Dermis microvascular lymphatic vessel endothelial cell (primary cell): ENCODE measurements at regions not wholly inside any gene's neighbourhood (a gene's known extent, or its start where the extent isn't known, plus 50 kb on each side); places are given as distances from the start of the nearest gene placed in this dataset.

Experiments used
- DNase-seq, 2 donors: peaks; one replicate each; pipeline versions ENCODE4 v3.0.0 to v3.0.0-alpha.2; 2010; ENCODE audit warnings: low read depth in 2 of 2

- no peak for DNase-seq
Observed at GRCh38 chr13:72170571-72170970, 303.6 kb upstream of the DACH1 start.

GRCh38 chr13:72168126-72168855 is 301.3 kb upstream of the DACH1 start:
- no peak for DNase-seq

GRCh38 chr13:72166102-72166650 is 299.2 kb upstream of the DACH1 start:
- DNase-seq = peak in 1 of 2 donors; percentile 34

GRCh38 chr13:72165276-72165675 is 298.3 kb upstream of the DACH1 start:
- no peak for DNase-seq

- DNase-seq = no peak
Observed at GRCh38 chr13:72164811-72165210, 297.8 kb upstream of the DACH1 start.

- no peak for DNase-seq
Observed at GRCh38 chr13:72163678-72164077, 296.7 kb upstream of the DACH1 start.

GRCh38 chr13:72160977-72161376 is 294.0 kb upstream of the DACH1 start:
- no peak for DNase-seq

- DNase-seq = no peak
Observed at GRCh38 chr13:72156760-72157159, 289.8 kb upstream of the DACH1 start.

GRCh38 chr13:72153272-72153671 is 286.3 kb upstream of the DACH1 start:
- DNase-seq = no peak

- no peak for DNase-seq
Observed at GRCh38 chr13:72151241-72151640, 284.2 kb upstream of the DACH1 start.

GRCh38 chr13:72150502-72150901 is 283.5 kb upstream of the DACH1 start:
- no peak for DNase-seq

- DNase-seq = no peak
Observed at GRCh38 chr13:72149701-72150100, 282.7 kb upstream of the DACH1 start.

GRCh38 chr13:72146816-72147215 is 279.8 kb upstream of the DACH1 start:
- DNase-seq = no peak

- no peak for DNase-seq
Observed at GRCh38 chr13:72145383-72145782, 278.4 kb upstream of the DACH1 start.

GRCh38 chr13:72144636-72145035 is 277.6 kb upstream of the DACH1 start:
- no peak for DNase-seq

- peak; percentile 70 to 80 for DNase-seq
Observed at GRCh38 chr13:72141855-72142519, 275.0 kb upstream of the DACH1 start.

GRCh38 chr13:72139192-72139591 is 272.2 kb upstream of the DACH1 start:
- DNase-seq = no peak

- DNase-seq = no peak
Observed at GRCh38 chr13:72132075-72132474, 265.1 kb upstream of the DACH1 start.

- no peak for DNase-seq
Observed at GRCh38 chr13:72129117-72129516, 262.1 kb upstream of the DACH1 start.

- no peak for DNase-seq
Observed at GRCh38 chr13:72127031-72127430, 260.0 kb upstream of the DACH1 start.

GRCh38 chr13:72126424-72126823 is 259.4 kb upstream of the DACH1 start:
- DNase-seq = peak in 1 of 2 donors; percentile 49

GRCh38 chr13:72125561-72125960 is 258.6 kb upstream of the DACH1 start:
- peak in 1 of 2 donors; percentile 7 for DNase-seq
